Jurkat, Clone E6-1 (cell line): ENCODE measurements at regions not wholly inside any gene's neighbourhood (a gene's known extent, or its start where the extent isn't known, plus 50 kb on each side); places are given as distances from the start of the nearest gene placed in this dataset.
"Not testable (repeated sequence)": the region's sequence is repeated elsewhere in the genome, so short reads cannot be mapped to it uniquely, and the experiment has no call there.

ENCODE experiments used
- DNase-seq: peaks from one replicate; pipeline ENCODE4 v3.0.0-alpha.2; 2011; ENCODE audit warnings: low read depth, low spot score
- H3K4me3 ChIP-seq: 2 replicates; pipeline ENCODE4 v1.5.1; 2011; ENCODE audit warnings: mild to moderate bottlenecking, low read length, control low read depth, moderate library complexity

GRCh38 chr5:6321078-6321477, 57.3 kb downstream of the MED10 start:
- no peak for DNase-seq
- H3K4me3 ChIP-seq = no peak overlapping the region

GRCh38 chr5:6319116-6319515, 59.2 kb downstream of the MED10 start:
- H3K4me3 ChIP-seq = no peak overlapping the region
- no peak for DNase-seq

GRCh38 chr5:6317116-6317798, 61.1 kb downstream of the MED10 start:
- no peak overlapping the region for H3K4me3 ChIP-seq
- DNase-seq = peak; percentile 2

- H3K4me3 ChIP-seq = no peak overlapping the region
- DNase-seq = no peak
These were observed 62.8 kb downstream of the MED10 start for GRCh38 chr5:6315580-6315979.

GRCh38 chr5:6311568-6312501, 66.5 kb downstream of the MED10 start:
- no peak for DNase-seq
- no peak overlapping the region for H3K4me3 ChIP-seq

- no peak overlapping the region for H3K4me3 ChIP-seq
- DNase-seq = no peak
These were observed 68.4 kb downstream of the MED10 start for GRCh38 chr5:6309949-6310348.

GRCh38 chr5:6308683-6309082, 69.7 kb downstream of the MED10 start:
- H3K4me3 ChIP-seq = no peak overlapping the region
- DNase-seq = no peak

- no peak overlapping the region for H3K4me3 ChIP-seq
- no peak for DNase-seq
These were observed 71.0 kb downstream of the MED10 start for GRCh38 chr5:6307304-6307703.

- DNase-seq = no peak
- H3K4me3 ChIP-seq = no peak overlapping the region
These were observed 72.5 kb downstream of the MED10 start for GRCh38 chr5:6305853-6306252.

- peak; percentile 2 for DNase-seq
- H3K4me3 ChIP-seq = no peak overlapping the region
These were observed 75.7 kb downstream of the MED10 start for GRCh38 chr5:6302684-6303083.

GRCh38 chr5:6302075-6302474, 76.3 kb downstream of the MED10 start:
- no peak overlapping the region for H3K4me3 ChIP-seq
- DNase-seq = no peak

- H3K4me3 ChIP-seq = no peak overlapping the region
- DNase-seq = no peak
These were observed 81.8 kb downstream of the MED10 start for GRCh38 chr5:6296524-6296923.

- no peak overlapping the region for H3K4me3 ChIP-seq
- DNase-seq = peak; percentile 34
These were observed 86.4 kb downstream of the MED10 start for GRCh38 chr5:6291961-6292360.

- no peak for DNase-seq
- H3K4me3 ChIP-seq = no peak overlapping the region
These were observed 89.1 kb downstream of the MED10 start for GRCh38 chr5:6289239-6289638.

- DNase-seq = no peak
- H3K4me3 ChIP-seq = no peak overlapping the region
These were observed 91.2 kb downstream of the MED10 start for GRCh38 chr5:6287176-6287575.

GRCh38 chr5:6286404-6286803, 91.9 kb downstream of the MED10 start:
- DNase-seq = no peak
- no peak overlapping the region for H3K4me3 ChIP-seq

- not testable (repeated sequence) for H3K4me3 ChIP-seq, DNase-seq
These were observed 93.9 kb downstream of the MED10 start for GRCh38 chr5:6284491-6284890.

- DNase-seq = no peak
- no peak overlapping the region for H3K4me3 ChIP-seq
These were observed 96.0 kb downstream of the MED10 start for GRCh38 chr5:6282352-6282751.

GRCh38 chr5:6281818-6282217, 96.5 kb downstream of the MED10 start:
- no peak overlapping the region for H3K4me3 ChIP-seq
- DNase-seq = no peak

GRCh38 chr5:6280425-6281100, 97.8 kb downstream of the MED10 start:
- DNase-seq = no peak
- H3K4me3 ChIP-seq = no peak overlapping the region
